GM18511 (cell line): ENCODE measurements at regions not wholly inside any gene's neighbourhood (a gene's known extent, or its start where the extent isn't known, plus 50 kb on each side); places are given as distances from the start of the nearest gene placed in this dataset.

ENCODE experiments used
- ATAC-seq: cut with Tn5 transposase; IDR thresholded peaks from one replicate; pipeline ENCODE4 v1.9.1; 2021; ENCODE audit warnings: mild to moderate bottlenecking, moderate library complexity; ENCODE audit not compliant: unreplicated experiment

DNA sequence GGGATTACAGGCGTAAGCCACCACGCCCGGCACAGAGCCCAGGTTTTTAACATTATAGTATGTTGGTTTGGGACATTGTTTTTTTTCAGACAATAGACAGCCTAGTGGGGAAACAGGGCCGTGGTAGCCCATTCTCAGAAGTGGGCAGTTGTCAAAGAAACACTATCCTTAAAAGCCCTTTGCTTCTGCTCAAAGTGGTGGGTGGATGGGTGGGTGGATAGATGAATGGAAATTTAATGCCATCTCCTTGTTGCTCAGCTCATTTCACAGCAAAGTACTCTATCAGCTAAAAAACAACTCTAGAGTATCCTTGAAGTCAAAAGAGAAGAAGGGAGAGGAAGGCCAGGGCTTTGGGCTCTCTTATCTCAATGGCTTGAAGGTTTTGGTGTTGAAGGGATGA lies 137.8 kb downstream of the RRAGC start:
- ATAC-seq: no peak

DNA sequence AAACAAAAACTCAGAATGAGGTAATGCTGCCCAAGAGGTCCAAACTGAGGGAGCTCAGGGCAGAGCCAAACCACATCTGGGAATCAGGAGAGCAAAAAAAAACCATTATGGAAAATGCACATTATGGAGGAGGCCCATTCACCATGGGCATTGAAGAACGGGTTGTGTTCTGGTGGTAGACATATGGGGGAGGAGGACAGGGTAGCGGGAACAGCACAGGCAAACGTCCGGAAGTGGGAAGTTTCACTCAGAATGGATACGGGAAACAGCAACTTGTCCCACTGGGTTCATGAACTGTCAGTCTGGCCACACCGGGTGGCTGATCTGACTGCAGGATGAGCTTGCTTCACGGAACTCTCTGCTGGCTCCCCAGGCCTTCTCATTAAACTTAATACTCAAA lies 139.7 kb downstream of the RRAGC start:
- ATAC-seq: no peak

DNA sequence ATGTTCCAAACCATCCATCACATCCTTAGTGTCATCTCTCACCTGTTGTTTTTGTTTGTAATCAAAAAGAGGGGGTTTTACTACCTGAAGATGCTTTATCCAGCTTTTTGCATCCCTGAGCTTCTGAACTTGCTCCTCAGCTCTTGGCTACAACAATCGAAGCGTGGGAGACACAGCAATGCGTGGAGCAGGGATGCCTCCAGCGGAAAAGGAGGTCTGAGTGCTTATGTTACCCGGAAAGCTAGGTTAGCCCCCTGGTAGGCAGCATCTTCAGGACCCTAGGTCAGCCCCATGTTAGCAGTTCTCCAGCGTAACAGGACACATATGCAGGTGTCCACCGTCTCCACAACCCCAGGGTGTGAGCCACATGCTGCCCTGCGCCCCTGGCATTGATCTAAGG lies 141.5 kb downstream of the RRAGC start:
- ATAC-seq: no peak

DNA sequence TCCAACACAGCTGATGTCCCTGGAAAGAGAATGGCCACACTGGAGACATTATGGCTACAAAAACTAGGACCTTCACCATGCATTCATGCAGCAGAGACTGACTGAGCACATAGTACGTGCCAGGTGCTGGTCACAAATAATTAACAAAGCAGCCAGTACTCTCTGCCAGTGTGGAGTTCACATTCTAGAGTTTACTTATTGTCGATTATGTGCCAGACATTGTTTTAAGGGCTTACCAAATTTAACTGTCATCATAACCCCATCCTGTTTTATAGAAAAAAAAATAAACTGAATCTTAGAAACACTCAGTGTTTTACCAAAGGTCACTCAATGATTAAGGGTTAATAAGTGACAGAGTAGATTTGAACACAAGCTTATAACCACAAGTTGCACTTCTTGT lies 143.3 kb downstream of the RRAGC start:
- ATAC-seq: no peak

DNA sequence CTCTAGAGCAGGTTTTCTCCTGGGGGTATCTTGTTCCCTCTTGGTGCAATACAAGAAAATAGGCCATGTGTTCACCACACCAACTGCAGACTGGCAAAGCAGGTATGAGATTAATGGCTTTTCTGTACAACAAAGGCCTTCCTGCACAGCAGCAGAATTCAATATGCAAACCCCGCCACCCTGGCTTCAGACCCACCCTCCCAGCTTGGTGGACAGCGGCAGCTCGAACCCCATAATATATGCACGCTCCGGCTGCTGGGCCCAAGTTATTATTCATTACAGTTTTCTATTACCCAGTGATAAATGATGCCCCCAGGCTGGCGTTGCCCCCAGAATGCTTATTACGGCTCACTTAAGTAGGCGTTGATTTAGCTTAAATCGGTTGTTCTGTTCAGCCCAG lies 144.2 kb downstream of the RRAGC start:
- ATAC-seq: no peak

DNA sequence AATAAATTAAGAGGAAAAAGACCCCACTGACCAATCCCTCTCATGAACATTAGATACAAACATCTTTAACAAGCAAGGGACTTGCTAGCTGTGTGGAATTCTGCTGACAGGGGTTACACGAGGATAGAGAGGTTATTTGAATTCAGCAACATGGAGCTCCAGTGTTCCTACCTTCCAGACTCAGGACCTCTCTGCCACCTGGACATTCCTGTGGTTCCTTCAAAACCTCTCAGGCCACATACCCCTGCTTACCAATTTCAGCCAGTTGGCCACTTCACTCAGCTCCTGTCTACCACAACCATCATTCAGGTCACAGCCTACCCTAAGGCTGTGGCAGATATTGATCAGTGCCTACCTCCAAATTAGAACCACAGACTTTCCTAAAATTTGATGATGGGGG lies 147.5 kb downstream of the RRAGC start:
- no peak for ATAC-seq

DNA sequence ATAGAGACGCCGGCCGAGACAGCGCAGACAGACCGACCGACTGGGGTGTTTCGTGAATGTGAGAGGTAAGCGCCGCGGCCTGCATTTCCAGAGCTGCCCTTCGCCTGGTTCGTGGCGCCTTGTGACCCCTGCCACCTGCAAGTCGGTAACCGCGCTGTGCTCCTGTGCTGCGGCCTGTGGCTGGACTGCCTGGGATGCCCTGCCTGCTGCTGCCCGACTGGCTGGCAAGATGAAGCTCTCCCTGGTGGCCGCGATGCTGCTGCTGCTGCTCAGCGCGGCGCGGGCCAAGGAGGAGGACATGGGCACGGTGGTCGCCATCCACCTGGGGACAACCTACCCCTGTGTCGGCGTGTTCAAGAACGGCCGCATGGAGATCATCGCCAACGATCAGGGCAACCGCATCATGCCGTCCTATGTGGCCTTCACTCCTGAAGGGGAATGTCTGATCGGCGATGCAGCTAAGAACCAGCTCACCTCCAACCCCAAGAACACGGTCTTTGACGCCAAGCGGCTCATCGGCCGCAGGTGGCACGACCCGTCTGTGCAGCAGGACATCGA lies 150.8 kb downstream of the RRAGC start:
- no peak for ATAC-seq

DNA sequence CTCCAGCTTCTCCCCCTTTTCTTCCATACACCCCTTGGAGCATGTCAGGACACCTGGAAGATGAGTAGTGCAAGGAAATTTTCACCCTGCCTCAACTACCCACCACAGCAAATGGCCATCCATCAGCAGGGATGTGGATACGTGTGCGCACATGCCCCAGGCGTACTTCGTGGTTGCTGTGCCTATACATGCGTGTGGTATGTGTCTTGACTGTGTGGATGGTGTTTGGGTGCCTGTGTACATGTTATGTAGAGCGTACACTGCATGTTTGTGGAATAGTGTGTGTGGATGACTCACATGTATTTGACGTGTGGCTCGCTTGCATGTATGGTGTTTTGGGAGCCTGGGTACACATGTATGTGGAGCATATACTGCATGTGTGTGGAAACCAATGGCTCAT lies 158.5 kb downstream of the RRAGC start:
- ATAC-seq: no peak

DNA sequence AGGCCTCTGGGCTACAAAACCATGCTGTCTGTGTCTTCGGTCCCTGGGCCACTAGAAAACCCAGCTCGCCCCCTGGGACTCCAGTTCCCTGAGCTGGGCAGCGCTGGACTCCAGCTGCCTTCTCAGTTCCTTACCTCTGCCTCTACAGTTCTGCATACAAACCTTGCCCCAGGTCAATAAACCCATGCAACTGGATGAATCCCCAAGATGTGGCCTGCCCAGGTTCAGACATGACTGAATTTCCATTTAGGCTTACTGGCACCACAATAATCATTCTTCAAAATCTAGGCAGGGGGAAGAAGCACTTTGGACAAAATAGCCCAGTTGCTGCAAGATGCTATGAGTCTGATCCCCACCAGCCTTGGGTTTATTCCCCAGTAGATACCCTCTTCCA lies 159.5 kb downstream of the RRAGC start:
- ATAC-seq: no peak

DNA sequence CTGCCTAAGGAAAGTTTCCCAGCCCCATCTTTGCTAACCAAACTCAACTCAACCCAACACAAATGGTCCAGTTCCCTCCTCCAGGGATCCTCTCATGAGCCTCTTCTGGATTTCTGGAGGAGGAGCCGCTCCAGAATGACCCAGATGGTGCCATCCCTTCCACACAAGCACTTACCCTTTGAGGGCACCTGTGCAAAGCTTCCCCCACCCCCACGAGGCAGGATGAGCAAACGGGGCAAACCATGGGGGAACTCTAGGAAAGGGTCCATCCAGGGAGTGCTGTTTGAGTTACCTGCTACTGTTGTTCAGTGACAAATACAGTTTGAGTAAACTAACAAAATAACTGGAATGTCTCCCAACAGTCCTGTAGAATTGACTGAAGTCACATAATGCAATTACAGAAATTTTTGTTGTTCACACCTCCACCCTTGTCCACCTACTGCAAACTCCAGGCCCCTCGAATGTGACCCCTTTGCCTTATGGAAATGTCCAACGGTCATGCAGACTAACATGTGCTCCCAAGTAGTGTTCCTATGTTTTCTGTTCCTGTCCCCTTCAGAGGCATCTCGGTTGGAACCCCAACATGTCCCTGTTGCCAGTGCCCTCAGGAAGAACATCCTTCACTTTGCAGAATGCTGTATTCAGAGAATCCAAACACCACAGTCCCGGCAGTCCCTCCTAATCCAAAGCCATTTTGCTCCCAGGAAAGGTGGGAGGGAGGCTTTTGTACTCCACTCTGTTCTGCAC lies 160.1 kb downstream of the RRAGC start:
- ATAC-seq: no peak

DNA sequence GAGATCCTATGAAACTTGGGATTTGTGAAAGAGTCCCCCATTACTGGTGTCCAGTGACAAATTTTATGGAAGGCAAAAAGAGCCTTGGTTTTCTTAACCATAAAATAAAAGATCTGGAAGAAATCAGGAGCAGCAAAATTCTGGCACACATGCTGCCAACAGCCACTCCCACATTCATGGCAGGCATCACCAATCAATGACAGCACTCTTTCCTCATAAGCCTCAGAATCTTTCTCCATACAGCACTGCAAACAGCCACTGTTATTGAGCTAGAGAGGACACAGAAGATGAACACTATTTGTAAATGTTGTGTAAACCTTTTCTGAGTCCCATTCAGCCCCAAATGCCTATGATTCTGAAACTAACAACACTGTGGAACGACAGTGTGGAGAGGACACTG lies 162.2 kb downstream of the RRAGC start:
- ATAC-seq: no peak

DNA sequence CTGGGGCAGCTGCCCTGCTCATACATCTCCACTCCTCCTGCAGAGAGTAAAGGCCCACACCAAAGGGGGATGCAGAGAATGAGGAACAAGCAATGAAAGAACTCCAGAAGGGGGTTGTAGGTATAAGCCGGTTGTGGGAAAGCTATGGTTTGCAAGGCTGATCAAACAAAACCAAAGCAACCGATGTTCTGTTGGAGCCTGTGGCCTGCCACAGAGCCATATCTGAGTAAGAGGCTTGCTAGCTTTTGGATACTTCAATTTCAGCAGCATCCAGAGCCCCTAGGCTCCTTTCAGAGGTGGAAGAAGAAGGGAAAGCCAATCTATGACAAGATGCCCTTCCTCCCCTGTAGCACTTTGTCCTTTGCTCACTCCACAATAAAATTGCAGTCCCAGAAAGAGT lies 163.2 kb downstream of the RRAGC start:
- no peak for ATAC-seq

DNA sequence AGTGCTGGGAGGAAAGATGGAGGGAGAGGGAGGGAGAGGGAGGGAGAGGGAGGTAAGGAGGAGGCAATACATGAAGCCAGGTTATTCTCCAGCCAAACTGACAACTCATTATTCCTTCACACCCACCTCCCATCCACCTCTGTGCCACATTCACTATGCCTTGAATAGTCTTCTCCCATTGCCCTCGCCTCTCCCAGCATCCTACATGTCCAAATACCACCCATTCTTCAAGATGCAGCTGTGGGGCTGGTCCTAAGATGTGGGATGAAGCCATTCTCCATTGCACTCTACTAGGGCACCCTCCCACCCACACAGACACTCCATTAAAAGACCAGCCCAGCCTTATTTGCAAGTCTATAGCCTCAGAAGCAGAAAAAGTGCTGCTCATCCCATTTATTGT lies 165.8 kb downstream of the RRAGC start:
- no peak for ATAC-seq

DNA sequence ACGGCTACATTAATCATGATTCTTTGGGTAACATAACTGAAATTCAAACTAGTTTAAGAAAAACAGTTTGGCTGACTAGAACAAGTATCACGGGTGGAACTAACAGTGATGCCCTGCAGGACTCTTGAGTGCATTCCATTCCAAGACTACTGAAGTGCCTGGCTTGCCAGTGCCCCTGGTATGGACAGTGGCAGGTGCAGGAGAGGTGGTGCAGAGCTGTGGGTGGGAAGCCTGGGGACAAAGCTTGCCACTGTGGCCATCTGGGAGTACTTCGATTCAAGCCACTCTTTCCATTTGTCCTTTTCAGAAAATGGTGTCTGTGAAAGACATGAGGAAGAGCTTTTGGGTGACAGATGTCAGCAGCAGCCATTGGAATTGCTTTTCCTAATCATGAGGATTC lies 166.5 kb downstream of the RRAGC start:
- ATAC-seq: no peak

DNA sequence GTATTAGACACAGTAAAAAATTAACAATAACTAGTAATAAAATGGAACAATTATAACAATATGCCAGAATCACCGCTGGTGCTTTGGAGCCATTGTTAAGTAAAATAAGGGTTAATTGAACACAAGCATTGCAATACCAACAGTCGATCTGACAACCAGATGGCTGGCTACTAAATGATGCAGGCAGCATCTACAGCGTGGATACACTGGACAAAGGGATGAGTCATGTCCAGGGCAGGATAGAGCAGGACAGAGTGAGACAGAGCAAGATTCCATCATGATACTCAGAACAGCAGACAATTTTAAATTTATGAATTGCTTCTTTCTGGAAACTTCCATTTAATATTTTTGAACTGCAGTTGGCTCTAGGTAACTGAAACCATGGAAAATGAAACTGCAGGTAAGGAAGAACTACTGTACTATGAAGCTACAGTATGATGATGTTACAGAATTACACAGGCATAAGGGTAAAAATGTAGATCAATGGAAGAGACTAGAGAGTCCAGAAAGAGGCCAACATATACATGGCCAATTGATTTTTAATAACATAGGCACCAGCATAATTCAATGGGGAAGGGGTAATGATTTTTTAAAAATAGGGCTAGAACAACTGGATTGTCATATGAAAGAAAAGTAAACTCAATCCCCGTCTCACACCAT lies 168.7 kb downstream of the RRAGC start:
- ATAC-seq: no peak

DNA sequence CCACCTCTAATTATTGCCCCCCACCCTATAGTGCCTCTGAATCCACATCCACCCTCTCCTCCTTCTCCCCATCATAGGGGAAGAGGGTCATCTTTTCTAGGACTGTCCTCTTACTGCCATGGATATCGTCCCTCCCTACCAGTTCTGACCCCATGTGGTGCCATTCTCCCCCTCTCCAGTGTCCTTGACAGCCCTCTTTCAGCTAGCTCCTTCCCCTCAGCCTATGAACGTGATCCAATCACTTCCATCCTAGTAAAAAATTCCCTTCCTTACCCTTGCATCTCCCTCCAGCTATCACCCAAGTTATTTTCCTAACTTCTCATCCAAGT lies 172.7 kb downstream of the RRAGC start:
- ATAC-seq: no peak

DNA sequence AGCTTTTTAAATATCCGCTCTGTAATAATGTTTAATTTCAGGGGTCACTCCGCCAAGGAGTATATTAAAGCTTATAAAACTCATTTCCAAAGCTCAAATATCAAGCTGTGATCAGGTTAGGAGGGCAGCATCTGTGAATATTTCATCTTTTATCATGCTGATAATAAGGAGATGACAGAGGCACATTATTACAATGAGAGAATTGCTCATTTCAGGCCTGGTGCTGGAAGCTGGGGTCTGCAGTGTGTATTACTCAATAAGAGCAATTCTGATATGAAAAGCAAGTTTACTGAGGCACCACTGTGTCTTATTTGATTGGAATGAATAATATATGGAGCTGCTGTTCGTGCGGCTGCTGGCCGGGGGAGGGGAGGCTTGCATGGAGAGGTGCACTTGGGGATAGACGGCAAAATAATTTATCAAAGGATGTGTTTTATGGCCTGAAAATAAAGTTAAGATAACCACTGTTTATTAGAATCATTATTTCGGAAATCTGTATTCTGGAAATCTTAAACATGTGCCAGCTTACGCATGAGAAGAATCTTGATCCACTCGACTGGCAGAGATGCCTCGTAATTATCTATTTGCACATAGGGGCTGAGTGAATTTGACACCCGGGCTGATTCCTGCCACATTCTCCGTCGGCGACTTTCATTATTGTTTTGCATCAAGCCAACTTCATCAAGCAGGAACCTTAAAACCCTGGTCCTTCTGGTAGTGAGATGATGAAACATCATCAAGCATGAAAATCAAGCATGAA lies 173.2 kb downstream of the RRAGC start:
- ATAC-seq: no peak

DNA sequence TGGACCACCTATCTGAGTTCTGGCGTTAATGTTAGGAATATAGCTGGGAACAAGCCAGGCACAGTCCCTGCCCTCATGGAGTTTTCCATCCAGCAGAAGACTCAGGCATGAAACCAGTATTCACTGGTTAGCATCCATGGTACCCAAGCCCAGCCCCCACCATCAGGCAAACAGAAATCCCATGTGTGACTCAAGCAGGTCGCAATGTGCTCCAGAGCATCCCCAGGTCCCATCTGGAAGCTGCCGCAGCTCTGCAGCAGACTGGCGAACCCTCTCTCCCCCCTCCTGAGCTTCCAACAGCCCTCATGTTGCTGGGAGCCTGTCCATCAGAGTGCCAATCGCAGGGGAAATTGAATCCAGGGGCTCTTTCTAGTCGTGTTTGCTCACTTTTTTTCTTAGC lies 174.2 kb downstream of the RRAGC start:
- ATAC-seq: no peak

DNA sequence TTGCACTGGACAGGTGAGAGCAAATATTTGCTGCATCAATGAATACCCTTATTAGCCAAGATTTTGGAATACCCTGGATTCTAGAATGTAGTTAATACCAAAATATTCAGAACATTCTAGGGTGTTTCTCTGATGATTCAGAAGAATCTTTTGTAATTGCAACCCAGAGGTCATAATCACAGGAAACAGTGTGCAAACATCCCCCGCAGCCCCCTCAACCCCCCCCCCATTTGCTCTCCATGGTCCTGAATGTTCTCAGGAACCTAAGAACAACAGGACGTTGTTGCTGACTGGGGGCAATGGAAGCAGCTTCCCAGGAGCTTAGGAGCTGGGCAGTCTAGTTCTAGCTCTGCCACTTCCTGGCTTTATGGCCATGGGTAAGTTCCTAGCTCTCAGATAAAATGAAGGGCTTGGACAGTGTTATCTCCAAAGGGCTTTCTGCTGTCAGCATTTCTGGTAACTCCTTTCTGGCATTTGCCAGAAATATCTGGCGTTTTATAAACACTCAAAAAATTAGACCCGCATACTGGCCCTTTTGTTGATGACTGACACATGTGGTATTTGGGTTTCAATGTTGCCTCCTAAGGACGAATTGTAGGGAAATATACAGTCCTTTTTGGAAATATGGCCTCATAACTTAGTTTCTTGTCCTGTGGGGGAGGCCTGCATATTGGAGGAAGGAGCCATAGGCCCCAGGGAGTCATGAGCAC lies 178.6 kb downstream of the RRAGC start:
- no peak for ATAC-seq

DNA sequence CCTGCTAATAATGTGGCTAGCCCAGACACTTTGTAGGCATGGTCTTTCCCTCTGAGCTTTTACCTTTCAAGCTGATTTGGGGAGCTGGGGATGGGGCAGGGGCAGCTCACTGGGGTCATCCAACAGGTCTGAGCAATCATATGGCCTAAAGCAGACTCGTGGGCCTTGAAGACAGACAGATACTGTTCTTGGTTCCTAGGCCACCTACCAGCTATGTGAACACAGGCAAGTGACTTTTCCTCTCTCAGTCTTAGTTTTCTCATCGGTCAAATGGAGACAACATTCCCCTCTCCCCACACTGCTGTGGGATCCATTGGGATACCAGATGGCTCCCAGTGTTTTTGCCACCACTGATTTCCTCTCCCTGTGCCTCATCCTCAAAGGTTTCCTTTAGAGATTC lies 181.8 kb downstream of the RRAGC start:
- no peak for ATAC-seq

DNA sequence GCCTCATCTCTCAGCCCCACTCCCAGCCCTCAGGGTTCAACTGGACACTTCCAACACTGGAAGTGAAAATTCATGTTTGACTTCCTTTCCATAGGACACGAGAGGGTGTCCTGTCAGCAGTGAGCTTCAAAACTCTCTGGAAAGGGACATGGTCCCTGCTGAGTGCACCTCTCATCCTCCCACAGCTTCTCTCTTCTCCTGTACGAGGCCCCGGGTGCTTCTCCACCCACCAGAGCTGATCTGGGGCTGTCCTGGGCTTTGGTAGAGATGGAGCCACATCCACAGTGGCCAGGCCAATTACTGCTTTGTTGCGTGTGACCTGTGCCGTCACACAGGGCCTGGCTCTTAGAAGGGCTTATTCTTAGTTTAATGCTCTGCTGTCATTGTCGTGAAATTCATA lies 182.3 kb downstream of the RRAGC start:
- ATAC-seq: no peak
